ENCODE measurements at regions not wholly inside any gene's neighbourhood (a gene's known extent, or its start where the extent isn't known, plus 50 kb on each side); places are given as distances from the start of the nearest gene placed in this dataset.

GRCh38 chr4:64000241-64000640, 409.0 kb downstream of the TECRL start:
- Histone ChIP-seq H3K27ac (ENCODE audit: low read length) (no peak overlapping the region), H3K27me3 (ENCODE audit: control insufficient read depth, insufficient read depth, low read length) (no peaks in the 10 kb centered on the region), H3K9me3 (ENCODE audit: control insufficient read depth, insufficient read depth, low read depth, low read length) (no peaks in the 10 kb centered on the region), H3K36me3 (ENCODE audit: control insufficient read depth, insufficient read depth, low read length) (no peaks in the 10 kb centered on the region), H3K4me1 (ENCODE audit: control insufficient read depth, insufficient read depth, low read length) (no peaks in the 10 kb centered on the region), H3K4me3 (ENCODE audit: low read depth in 2 of 2, low read length in 2 of 2) (no peak overlapping the region)
- BruUV-seq (replicated peaks): no TSS peak
- in situ Hi-C loops (cut with HindIII; ENCODE audit: low pct_unique_long_range_greater_than_20kb, low sequenced_read_pairs) (no loop called here), intact Hi-C loops (cut with micrococcal nuclease; ENCODE audit: unreplicated experiment) (no loop called here)
- TF ChIP-seq TCF7L2 (IDR thresholded peaks at IDR 0.05; ENCODE audit: low read depth, low read length) (no peak), CTCF (IDR thresholded peaks at IDR 0.05) (no peak)
- ATAC-seq: no peak
- DNase-seq (ENCODE audit: low read depth, low spot score): no peak
- ChIA-PET POLR2A (no interaction called here), CTCF (no interaction called here)

DNA sequence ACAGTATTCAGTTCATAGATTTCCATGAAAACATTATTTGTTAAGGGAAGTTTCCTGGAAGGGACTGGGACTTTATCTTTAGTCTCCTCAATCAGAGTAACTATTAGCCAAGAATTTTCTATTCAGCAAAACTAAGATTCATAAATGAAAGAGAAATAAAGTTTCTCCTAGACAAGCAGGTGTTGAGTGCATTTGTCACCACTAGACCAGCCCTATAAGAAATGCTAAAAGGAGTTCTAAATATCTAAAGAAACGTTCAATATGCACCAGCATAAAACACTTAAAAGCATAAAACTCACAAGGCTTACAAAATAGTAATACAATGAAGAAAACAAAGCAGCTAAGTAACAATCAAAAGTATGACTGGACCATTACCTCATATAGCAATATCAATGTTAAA, 423.0 kb downstream of the TECRL start:
- Histone ChIP-seq H3K36me3 (ENCODE audit: control insufficient read depth, insufficient read depth, low read length) (no peaks in the 10 kb centered on the region), H3K9me3 (ENCODE audit: control insufficient read depth, insufficient read depth, low read depth, low read length) (no peaks in the 10 kb centered on the region; the same call in 1 of the 2 replicates), H3K27ac (ENCODE audit: low read length) (no peak overlapping the region), H3K4me1 (ENCODE audit: control insufficient read depth, insufficient read depth, low read length) (no peaks in the 10 kb centered on the region), H3K27me3 (ENCODE audit: control insufficient read depth, insufficient read depth, low read length) (no peaks in the 10 kb centered on the region), H3K4me3 (ENCODE audit: low read depth in 2 of 2, low read length in 2 of 2) (no peak overlapping the region)
- TF ChIP-seq REST (IDR thresholded peaks at IDR 0.05; ENCODE audit: insufficient read depth in 1 of 2, low read depth in 2 of 2, low read length in 1 of 2) (no peak), TCF7L2 (IDR thresholded peaks at IDR 0.05; ENCODE audit: low read depth, low read length) (no peak), SIN3A (IDR thresholded peaks at IDR 0.05; ENCODE audit: borderline replicate concordance, insufficient read depth, low read depth, low read length) (no peak), POLR2AphosphoS5 (IDR thresholded peaks at IDR 0.05; ENCODE audit: low read depth, low read length) (no peak), CTCF (IDR thresholded peaks at IDR 0.05) (no peak)
- ATAC-seq: no peak
- in situ Hi-C loops (cut with HindIII; ENCODE audit: low pct_unique_long_range_greater_than_20kb, low sequenced_read_pairs): no loop called here
- intact Hi-C loops (cut with micrococcal nuclease; ENCODE audit: unreplicated experiment): no loop called here
- BruUV-seq (replicated peaks): no TSS peak
- DNase-seq (ENCODE audit: low read depth, low spot score): no peak
- ChIA-PET CTCF (no interaction called here), POLR2A (no interaction called here)

GRCh38 chr4:63983224-63983623, 426.0 kb downstream of the TECRL start:
- Histone ChIP-seq H3K27me3 (ENCODE audit: control insufficient read depth, insufficient read depth, low read length) (no peaks in the 10 kb centered on the region), H3K36me3 (ENCODE audit: control insufficient read depth, insufficient read depth, low read length) (no peaks in the 10 kb centered on the region), H3K27ac (ENCODE audit: low read length) (no peak overlapping the region), H3K9me3 (ENCODE audit: control insufficient read depth, insufficient read depth, low read depth, low read length) (no peaks in the 10 kb centered on the region; the same call in 1 of the 2 replicates), H3K4me1 (ENCODE audit: control insufficient read depth, insufficient read depth, low read length) (no peaks in the 10 kb centered on the region), H3K4me3 (ENCODE audit: low read depth in 2 of 2, low read length in 2 of 2) (no peak overlapping the region)
- CTCF ChIA-PET: no interaction called here
- DNase-seq (ENCODE audit: low read depth, low spot score) (no peak), ATAC-seq (no peak)
- intact Hi-C loops (cut with micrococcal nuclease; ENCODE audit: unreplicated experiment) (no loop called here), in situ Hi-C loops (cut with HindIII; ENCODE audit: low pct_unique_long_range_greater_than_20kb, low sequenced_read_pairs) (no loop called here)
- no peak for TF ChIP-seq CTCF (IDR thresholded peaks at IDR 0.05)
- TF ChIP-seq POLR2AphosphoS5 (IDR thresholded peaks at IDR 0.05; ENCODE audit: low read depth, low read length): no peak
- TF ChIP-seq REST (IDR thresholded peaks at IDR 0.05; ENCODE audit: insufficient read depth in 1 of 2, low read depth in 2 of 2, low read length in 1 of 2): no peak
- no peak for TF ChIP-seq TCF7L2 (IDR thresholded peaks at IDR 0.05; ENCODE audit: low read depth, low read length)
- no peak for TF ChIP-seq SIN3A (IDR thresholded peaks at IDR 0.05; ENCODE audit: borderline replicate concordance, insufficient read depth, low read depth, low read length)
- POLR2A ChIA-PET: no interaction called here
- BruUV-seq (replicated peaks): no TSS peak

Measured in Panc1 (cell line).